Stimulated activated memory B cell treated with anti-CD40 and anti-IgM and Interleukin-4, amounts not matched to agents 10 μg/mL and 1 μg/mL and 100 μg/mL, for 72 hours (primary cell): ENCODE measurements at regions not wholly inside any gene's neighbourhood (a gene's known extent, or its start where the extent isn't known, plus 50 kb on each side); places are given as distances from the start of the nearest gene placed in this dataset.

Source experiments
- ATAC-seq: fragments of 150-1000 bp; cut with Tn5 transposase; 2 replicates; pipeline ENCODE4 v1.10.0; 2021
- H3K27ac Mint-ChIP-seq: one replicate; pipeline ENCODE4 v1.8.0; 2022; ENCODE audit warnings: mild to moderate bottlenecking, mixed read lengths
- H3K27me3 Mint-ChIP-seq: one replicate; pipeline ENCODE4 v1.8.0; 2022; ENCODE audit warnings: mixed read lengths
- H3K36me3 Mint-ChIP-seq: one replicate; pipeline ENCODE4 v1.8.0; 2022; ENCODE audit warnings: mixed read lengths
- H3K4me1 Mint-ChIP-seq: one replicate; pipeline ENCODE4 v1.8.0; 2022; ENCODE audit warnings: mixed read lengths
- H3K4me3 Mint-ChIP-seq: one replicate; pipeline ENCODE4 v1.8.0; 2022; ENCODE audit warnings: mild to moderate bottlenecking, moderate library complexity, mixed read lengths
- H3K9me3 Mint-ChIP-seq: one replicate; pipeline ENCODE4 v1.8.0; 2022; ENCODE audit warnings: mixed read lengths

DNA sequence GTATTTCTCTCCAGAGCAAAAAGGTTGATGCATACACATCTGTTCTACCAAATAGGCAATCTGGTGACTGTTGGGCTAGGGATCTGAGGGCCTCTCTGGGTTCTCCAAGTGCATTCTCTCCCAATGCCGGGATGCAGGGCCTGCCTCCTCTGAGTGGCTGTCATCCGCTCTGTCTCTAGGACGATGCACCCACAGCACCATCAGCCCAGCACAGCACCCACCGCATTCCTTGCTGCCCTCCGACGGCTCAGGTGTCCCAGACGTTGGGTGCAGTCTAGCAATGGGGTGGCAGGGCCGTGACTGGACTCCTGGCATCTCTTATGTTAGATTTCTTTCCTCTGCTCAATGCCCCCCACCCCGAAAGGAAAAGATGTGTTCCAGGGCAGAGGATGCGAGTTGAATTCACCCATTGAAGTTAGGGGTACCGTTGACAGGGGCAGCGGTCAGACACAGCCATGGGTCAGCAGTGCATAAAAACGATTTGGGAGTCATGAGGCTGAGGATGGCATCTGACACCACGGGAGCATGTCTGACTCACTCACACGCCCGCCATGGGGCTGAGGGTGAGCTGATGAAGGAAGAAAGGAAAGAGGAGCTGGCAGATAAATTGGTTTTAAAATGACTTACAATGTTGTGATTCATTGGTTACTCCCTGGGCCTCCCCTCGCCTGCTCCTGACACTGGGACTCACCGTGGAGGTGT is 93.2 kb upstream of the C14orf180 start:
- H3K36me3 Mint-ChIP-seq: peaks cover 6% of the 10 kb centered on the region
- peaks cover 20% of the 10 kb centered on the region for H3K9me3 Mint-ChIP-seq
- no peak overlapping the region for H3K4me3 Mint-ChIP-seq
- no peak overlapping the region for H3K27ac Mint-ChIP-seq
- no peaks in the 10 kb centered on the region for H3K4me1 Mint-ChIP-seq
- peaks cover 43% of the 10 kb centered on the region for H3K27me3 Mint-ChIP-seq
- ATAC-seq: no peak

DNA sequence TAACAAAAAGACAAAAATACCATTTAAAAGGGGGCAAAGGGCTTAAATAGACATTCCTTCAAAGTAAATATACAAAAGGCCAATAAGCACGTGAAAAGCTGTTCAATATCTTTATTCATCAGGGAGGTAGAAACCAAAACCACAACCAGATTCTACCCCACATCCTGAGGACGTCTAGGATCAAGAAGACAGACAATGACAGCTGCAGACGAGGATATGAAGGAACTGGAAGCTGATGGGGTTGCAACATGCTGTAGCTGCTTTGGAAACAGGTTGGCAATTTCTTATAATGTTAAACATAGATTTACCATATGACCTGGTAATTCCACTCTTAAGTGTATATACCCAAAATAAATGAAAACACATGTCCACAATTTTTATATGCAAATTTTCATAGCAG is 85.1 kb upstream of the C14orf180 start:
- H3K36me3 Mint-ChIP-seq: no peaks in the 10 kb centered on the region
- no peak overlapping the region for H3K4me3 Mint-ChIP-seq
- no peak overlapping the region for H3K27ac Mint-ChIP-seq
- H3K27me3 Mint-ChIP-seq: peaks cover 16% of the 10 kb centered on the region
- ATAC-seq: no peak
- no peaks in the 10 kb centered on the region for H3K4me1 Mint-ChIP-seq
- peaks cover 15% of the 10 kb centered on the region for H3K9me3 Mint-ChIP-seq

DNA sequence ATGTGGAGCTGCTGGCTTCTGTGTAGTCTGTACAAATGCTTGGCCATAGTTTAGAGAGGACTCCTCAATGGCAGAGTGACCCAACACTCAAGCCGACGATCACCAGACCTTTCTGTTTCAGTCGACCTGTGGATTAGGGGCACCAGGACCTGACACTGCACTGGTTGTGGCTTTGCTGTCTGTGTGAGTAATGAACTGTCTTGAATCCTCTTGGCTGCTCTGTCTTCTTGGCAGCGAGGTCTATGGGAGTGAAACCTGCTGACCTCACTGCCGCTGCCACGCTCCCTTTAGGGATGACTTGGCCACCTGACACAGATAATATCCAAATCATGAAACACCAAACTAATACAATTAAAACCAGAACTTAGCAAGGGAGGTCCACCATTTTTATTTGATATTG is 83.5 kb upstream of the C14orf180 start:
- Mint-ChIP-seq H3K36me3 (no peaks in the 10 kb centered on the region), H3K27ac (no peak overlapping the region), H3K4me3 (no peak overlapping the region), H3K27me3 (peaks cover 10% of the 10 kb centered on the region), H3K9me3 (peaks cover 15% of the 10 kb centered on the region), H3K4me1 (no peaks in the 10 kb centered on the region)
- ATAC-seq: no peak

DNA sequence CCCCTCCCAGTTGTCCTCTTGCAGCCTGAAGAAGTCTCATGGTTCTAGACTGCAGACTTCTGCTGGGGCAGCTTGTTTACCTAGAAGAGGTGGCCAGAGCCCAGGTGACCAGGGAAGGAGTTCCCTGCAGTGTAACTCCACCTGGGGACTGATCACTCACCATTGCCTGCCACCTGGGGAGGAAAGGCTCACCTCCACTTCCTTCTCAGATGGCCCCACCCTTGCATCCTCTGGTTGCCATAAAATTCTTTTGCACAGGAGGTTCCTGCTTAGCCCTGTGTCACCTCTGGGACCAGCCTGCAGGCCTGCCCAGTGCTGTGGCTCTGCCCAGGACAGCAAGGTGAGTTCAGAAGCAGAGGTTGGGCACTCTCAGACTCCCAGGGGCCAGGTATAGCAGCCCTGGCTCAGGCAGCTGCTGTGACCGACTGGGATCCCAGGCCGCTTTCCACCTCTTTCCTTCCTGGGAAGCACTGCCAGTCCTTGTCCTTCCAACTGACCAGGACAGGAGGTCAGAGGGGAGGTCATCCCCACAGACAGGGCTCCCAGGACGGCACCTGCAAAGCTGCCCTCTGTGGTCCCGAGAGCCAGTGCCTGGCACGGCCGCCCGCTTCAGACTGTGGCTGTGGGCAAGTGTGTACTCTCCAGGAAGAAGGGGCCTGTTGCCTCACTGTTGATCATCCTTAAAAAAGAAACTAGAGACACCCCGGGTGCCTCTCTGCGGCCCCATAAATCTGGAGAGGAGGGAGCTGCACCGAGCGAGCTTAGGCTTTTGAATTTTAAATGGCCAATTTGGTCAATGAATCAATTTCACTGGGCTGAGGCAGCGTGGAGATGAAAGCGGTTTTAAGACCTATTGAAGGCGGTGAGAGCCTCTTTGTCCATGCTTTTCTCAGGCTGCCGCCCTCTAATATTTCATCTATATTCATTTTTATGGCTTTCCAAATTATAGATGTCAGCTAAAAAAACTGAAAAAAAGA is 79.5 kb upstream of the C14orf180 start:
- ATAC-seq: no peak
- Mint-ChIP-seq H3K27me3 (peaks cover 9% of the 10 kb centered on the region), H3K36me3 (no peaks in the 10 kb centered on the region), H3K9me3 (peaks cover 31% of the 10 kb centered on the region), H3K4me1 (no peaks in the 10 kb centered on the region), H3K27ac (no peak overlapping the region), H3K4me3 (no peak overlapping the region)

DNA sequence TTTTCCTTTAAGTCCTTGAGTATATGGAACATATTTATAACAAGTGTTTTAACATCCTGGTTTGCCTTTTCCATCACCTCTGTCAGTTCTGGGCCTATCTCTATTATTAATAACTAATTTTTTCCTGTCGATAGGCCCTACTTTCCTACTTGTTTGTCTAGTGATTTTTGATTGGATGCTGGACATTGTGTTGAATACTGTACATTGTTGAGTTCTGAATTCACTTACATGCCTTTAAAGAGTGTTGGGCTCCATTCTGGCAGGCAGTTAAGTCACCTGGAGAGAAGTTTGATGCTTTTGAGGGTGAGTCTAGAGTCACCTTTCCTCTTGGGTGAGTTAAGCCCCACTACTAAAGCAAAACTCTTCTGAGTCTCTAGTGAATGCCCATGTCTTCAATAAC is 77.5 kb upstream of the C14orf180 start:
- H3K27me3 Mint-ChIP-seq: peaks cover 21% of the 10 kb centered on the region

DNA sequence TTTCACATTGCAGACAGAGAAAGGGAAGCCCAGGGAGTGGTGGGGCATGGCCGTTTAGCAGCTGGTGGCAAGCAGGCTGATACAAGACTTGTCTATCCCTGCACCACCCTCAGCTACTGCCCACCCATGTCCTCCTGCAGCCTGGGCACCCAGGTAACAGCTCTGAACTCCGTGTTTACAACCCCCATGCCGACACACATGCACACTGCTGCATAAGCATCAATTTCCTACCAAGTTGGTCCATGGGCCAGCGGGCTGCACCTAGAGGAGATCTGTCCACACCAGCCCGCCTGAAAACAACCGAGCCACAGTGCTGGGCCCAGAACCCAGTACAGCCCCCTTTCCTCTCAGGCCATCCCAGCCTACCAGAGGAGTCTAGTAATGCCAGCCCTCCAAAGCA is 75.9 kb upstream of the C14orf180 start:
- ATAC-seq: no peak

More for the DNA sequence above, 77.5 kb upstream of the C14orf180 start:
- Mint-ChIP-seq H3K4me3 (no peak overlapping the region), H3K36me3 (no peaks in the 10 kb centered on the region), H3K27ac (no peak overlapping the region), H3K4me1 (no peaks in the 10 kb centered on the region), H3K9me3 (peaks cover 22% of the 10 kb centered on the region)
- ATAC-seq: no peak

DNA sequence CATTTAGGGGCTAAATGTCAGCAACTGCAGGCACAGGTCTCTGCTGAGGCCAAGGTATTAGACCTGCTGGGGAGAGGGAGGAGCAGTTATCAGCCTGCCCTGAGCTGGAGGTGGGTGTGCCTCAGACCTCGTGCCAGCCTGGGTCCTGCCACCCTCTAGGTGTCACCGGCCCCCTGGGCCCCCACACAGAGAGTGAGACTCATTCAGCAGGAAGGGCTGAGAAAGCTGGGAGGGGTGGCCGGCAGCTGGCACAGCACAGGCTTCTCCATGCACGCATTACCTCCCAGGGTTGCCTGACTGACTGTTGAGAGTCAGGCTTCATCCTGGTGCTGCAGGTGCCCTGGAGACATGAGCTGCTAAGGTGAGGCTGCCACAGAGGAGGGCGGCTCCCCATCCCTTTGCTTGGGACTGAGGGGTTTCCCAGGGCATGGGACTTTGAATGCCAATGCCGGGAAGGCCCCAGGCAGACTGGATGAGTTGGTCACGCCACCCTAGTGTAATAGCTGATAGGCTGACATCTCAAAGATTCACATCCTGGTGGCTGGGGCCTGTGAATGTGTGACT is 75.3 kb upstream of the C14orf180 start:
- ATAC-seq: no peak
- no peak overlapping the region for H3K4me3 Mint-ChIP-seq
- peaks cover 36% of the 10 kb centered on the region for H3K27me3 Mint-ChIP-seq
- H3K4me1 Mint-ChIP-seq: no peaks in the 10 kb centered on the region
- peaks cover 22% of the 10 kb centered on the region for H3K9me3 Mint-ChIP-seq
- no peaks in the 10 kb centered on the region for H3K36me3 Mint-ChIP-seq
- H3K27ac Mint-ChIP-seq: no peak overlapping the region

More for the DNA sequence above, 75.9 kb upstream of the C14orf180 start:
- H3K27ac Mint-ChIP-seq: no peak overlapping the region
- peaks cover 36% of the 10 kb centered on the region for H3K27me3 Mint-ChIP-seq
- H3K4me3 Mint-ChIP-seq: no peak overlapping the region
- H3K9me3 Mint-ChIP-seq: peaks cover 20% of the 10 kb centered on the region
- no peaks in the 10 kb centered on the region for H3K36me3 Mint-ChIP-seq
- no peaks in the 10 kb centered on the region for H3K4me1 Mint-ChIP-seq

DNA sequence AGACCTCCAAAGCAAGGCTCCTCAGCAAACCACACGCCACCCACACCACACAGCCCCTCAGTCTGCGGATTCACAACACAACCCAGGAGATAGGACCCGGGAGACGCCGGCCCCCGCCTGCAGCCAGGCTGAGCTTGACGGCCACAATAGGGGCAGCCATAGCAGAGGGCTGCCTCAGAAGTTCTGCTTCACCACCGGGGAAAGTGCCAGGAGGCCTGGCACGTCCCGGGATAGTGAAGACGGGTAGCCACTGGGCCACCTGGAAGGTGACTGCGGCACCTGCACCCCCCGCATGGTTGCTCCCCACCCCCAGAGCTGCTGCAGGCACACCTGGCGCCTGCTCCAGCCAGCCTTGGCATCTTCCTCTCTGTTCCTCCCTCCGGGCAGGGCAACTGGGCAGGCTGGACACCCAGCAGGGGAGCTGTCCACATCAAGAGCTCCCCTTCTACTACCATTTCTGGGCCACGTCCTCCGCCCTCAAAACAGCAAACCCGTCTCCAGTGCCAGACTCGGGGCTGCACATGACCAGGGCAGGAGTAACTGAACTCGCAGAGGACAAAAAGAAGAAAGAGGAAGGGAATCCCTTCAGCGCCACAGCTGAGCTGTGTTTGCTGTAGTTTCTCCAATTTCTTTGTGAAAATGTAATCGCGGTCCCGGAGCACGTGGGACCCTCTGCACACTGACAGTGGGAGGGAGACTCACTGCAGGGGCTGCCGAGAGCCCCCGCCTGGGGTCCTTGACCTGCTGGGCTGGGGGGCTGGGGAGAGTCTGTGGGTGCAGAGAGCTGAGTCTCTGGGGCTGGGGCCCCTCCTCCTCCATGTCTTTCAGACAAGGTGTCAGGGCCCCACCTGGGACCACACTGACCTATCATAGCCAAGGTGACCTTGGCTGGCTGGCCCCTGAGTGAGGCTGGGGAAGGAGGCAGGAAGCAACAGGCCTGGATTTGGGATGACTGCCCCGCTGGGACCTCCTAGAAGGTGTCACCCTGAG is 74.2 kb upstream of the C14orf180 start:
- ATAC-seq: no peak
- H3K9me3 Mint-ChIP-seq: peaks cover 22% of the 10 kb centered on the region
- H3K4me1 Mint-ChIP-seq: no peaks in the 10 kb centered on the region
- peaks cover 36% of the 10 kb centered on the region for H3K27me3 Mint-ChIP-seq
- H3K36me3 Mint-ChIP-seq: no peaks in the 10 kb centered on the region
- no peak overlapping the region for H3K4me3 Mint-ChIP-seq
- H3K27ac Mint-ChIP-seq: no peak overlapping the region

DNA sequence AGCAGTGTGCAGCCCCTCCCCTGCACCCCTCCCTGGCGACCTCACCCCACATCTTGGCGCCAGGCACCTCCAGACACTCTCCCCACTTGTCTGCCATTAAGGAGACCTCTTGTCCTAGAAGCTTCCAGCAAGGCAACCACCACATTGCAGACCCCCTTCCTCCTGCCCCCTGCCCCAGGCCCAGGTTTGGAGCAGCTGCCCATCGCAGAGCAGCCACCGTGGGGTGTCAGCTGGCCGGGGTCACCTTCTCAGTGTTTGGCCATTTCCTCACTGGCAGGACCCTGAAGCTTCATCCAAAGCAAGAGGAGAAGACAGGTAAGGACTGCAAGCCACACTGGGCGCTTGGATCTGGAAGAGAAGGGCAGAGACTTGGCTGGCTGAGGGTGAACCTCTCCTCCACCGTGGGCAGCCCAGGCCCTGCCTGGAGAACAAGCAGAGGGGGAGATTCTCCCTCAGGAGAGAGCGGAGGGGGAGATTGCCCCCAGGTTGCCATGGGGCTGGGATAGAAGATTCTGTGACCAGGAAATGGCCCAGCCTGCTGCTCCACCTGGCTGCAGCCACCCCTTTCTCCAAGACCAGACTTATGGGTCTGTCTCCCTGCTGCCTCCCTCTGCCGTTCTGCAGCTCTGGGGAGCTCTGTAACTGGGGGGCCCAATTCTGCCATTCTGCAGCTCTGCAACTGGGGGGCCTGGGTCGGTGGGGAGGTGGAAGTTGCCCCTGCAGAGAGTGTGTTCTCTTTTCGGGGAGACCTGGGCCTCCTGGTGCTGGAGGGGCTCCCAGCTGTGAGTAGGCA is 72.9 kb upstream of the C14orf180 start:
- Mint-ChIP-seq H3K36me3 (no peaks in the 10 kb centered on the region), H3K27me3 (peaks cover 36% of the 10 kb centered on the region), H3K4me1 (no peaks in the 10 kb centered on the region), H3K9me3 (peaks cover 19% of the 10 kb centered on the region), H3K27ac (no peak overlapping the region), H3K4me3 (no peak overlapping the region)
- ATAC-seq: no peak

DNA sequence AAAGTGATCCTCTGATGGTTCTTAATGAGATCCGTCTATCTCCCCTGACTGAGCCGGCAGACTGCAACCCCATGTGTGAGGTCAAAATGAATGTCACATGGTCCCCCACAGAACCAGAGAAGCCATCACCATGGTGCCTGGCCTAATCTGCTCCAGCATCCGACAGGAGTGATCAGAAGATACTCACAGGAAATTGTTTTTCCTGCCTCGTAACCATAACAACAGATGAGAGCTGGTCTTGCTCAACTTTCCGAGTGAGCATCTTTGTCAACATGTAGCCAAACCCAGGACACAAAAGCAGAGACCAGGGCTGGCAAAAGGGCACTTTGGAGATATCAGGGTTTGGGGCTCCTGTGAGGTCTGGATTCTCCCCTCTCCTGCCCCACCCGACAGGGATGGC is 72.1 kb upstream of the C14orf180 start:
- peaks cover 43% of the 10 kb centered on the region for H3K27me3 Mint-ChIP-seq
- no peak overlapping the region for H3K4me3 Mint-ChIP-seq
- H3K9me3 Mint-ChIP-seq: peaks cover 14% of the 10 kb centered on the region
- H3K4me1 Mint-ChIP-seq: no peaks in the 10 kb centered on the region
- no peaks in the 10 kb centered on the region for H3K36me3 Mint-ChIP-seq
- ATAC-seq: no peak
- H3K27ac Mint-ChIP-seq: no peak overlapping the region

DNA sequence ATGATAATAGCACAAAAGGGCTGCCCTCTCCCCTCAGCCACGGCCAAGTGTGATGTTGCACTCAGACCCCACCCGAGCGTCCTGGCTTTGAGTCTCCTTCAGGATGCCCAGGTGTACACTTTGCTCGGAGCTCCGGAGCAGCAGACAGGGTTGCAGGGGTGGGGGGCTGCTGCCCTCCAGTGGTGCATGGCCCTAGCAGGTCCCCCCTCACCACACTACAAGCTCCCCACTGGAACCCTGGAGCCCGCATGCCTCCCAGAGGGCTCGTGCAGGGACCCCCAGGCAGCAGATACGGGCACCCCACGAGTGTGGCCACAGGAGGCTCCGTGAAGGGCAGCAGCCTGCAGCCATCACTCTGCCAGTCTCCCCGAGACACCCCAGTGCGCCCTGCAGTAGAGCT is 69.9 kb upstream of the C14orf180 start:
- Mint-ChIP-seq H3K4me1 (no peaks in the 10 kb centered on the region), H3K4me3 (no peak overlapping the region), H3K9me3 (peaks cover 3% of the 10 kb centered on the region), H3K36me3 (no peaks in the 10 kb centered on the region), H3K27ac (no peak overlapping the region), H3K27me3 (peaks cover 45% of the 10 kb centered on the region)
- ATAC-seq: no peak

DNA sequence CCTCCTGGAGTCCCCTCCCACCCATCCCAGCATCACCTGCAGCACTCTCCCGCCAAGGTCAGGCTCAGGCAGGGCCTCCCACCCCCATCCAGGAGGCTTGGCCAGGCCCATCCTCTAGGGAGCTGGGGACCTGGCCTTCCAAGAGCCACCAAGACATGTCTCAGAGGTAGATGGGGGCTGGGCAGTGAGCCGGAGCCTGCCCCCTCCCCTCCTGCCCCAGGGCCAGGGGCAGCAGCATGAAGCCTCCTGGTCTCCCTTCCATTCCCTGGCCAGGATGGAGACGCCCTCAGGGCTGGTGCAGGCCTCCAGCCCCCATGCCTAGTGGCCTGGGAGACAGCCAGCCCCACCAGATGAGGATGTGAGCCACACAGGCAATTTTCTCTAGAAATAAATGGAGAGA is 69.3 kb upstream of the C14orf180 start:
- no peak for ATAC-seq
- Mint-ChIP-seq H3K4me3 (no peak overlapping the region), H3K27ac (no peak overlapping the region), H3K9me3 (peaks cover 3% of the 10 kb centered on the region), H3K36me3 (no peaks in the 10 kb centered on the region), H3K27me3 (peaks cover 49% of the 10 kb centered on the region), H3K4me1 (no peaks in the 10 kb centered on the region)

DNA sequence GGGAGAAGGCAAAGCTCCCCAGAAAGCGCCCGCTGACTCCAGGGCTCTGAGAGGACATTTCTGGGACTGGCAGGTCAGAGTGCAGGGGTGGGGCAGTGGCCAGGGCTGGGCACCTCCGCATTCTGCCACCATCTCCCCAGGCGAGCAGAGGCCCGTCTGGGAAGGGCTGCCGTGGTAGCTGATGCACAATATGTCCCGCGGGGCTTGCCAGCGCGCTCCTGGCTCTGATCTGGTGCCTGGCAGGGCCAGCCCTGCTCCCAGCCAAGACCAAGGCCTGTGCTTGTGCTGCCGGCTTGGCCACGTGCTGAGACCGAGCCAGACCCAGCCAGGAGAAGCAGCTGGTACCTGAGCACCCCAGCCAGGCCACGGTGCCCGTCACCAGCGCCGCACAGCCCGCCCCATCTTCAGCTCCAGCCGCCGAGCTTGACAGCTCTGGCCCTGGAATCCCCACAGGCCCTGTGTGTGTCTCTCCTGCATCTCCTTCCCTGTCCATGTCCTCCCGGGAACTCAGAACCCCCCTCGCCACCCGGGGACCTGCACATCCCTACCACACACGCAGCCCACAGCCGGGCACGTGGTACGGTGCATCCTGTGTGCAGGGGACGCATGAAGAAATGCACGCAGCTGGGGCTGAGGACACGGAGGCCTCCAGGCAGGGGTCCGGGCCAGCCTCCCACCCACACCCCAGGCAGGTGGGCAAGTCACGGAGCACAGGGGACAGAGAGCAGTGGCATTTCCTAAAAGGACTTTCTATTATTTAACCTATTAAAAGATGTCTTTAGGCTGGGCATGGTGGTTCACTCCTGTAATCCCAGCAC is 68.6 kb upstream of the C14orf180 start:
- Mint-ChIP-seq H3K27me3 (peaks cover 52% of the 10 kb centered on the region), H3K4me1 (no peaks in the 10 kb centered on the region), H3K4me3 (no peak overlapping the region), H3K36me3 (no peaks in the 10 kb centered on the region), H3K9me3 (peaks cover 3% of the 10 kb centered on the region), H3K27ac (no peak overlapping the region)
- no peak for ATAC-seq
